ENCODE measurements at regions not wholly inside any gene's neighbourhood (a gene's known extent, or its start where the extent isn't known, plus 50 kb on each side); places are given as distances from the start of the nearest gene placed in this dataset.

DNA sequence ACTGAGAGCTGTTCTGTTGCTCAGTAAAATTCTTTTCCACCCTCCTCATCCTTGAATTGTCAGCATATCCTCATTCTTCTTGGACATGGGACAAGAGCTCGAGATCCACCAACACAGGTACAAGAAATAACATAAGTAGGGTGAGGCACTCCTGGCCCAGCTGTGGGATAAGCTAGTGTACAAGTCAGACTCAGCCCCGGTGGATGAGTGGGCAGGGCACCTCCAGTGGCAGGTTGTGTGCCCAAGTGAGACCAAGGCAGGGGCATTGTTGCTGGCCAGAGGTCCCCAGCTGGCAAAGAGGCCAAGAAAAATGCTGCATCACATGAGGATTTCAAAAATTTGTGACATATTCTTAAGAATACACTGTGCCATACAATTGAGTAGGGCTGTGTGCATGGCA lies 402.0 kb upstream of the ZWINT start:
- TF ChIP-seq, protein P1, sequence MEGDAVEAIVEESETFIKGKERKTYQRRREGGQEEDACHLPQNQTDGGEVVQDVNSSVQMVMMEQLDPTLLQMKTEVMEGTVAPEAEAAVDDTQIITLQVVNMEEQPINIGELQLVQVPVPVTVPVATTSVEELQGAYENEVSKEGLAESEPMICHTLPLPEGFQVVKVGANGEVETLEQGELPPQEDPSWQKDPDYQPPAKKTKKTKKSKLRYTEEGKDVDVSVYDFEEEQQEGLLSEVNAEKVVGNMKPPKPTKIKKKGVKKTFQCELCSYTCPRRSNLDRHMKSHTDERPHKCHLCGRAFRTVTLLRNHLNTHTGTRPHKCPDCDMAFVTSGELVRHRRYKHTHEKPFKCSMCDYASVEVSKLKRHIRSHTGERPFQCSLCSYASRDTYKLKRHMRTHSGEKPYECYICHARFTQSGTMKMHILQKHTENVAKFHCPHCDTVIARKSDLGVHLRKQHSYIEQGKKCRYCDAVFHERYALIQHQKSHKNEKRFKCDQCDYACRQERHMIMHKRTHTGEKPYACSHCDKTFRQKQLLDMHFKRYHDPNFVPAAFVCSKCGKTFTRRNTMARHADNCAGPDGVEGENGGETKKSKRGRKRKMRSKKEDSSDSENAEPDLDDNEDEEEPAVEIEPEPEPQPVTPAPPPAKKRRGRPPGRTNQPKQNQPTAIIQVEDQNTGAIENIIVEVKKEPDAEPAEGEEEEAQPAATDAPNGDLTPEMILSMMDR (IDR thresholded peaks at IDR 0.05; ENCODE audit: poor library complexity): no peak
- no peak for TF ChIP-seq EZH2phosphoT487 (IDR thresholded peaks at IDR 0.05; ENCODE audit: low read depth, severe bottlenecking, unreplicated experiment)

Data from hepatocyte (in vitro differentiated cells).